KMS-11 (cell line): ENCODE measurements at regions not wholly inside any gene's neighbourhood (a gene's known extent, or its start where the extent isn't known, plus 50 kb on each side); places are given as distances from the start of the nearest gene placed in this dataset.

Source experiments
- H2AFZ ChIP-seq: fragments of 200-600 bp; sonication (generic); 2 replicates; pipeline ENCODE4 v1.6.1; 2016; ENCODE audit warnings: antibody characterized with exemption, mixed run types, low read depth
- H3K27ac ChIP-seq: fragments of 200-600 bp; sonication (generic); 2 replicates; pipeline ENCODE4 v1.6.1; 2016; ENCODE audit warnings: mild to moderate bottlenecking, mixed run types
- H3K27me3 ChIP-seq: fragments of 200-600 bp; sonication (generic); 2 replicates; pipeline ENCODE4 v1.6.1; 2017; ENCODE audit warnings: mild to moderate bottlenecking, low read depth, mixed run types, moderate library complexity; ENCODE audit not compliant: insufficient read depth
- H3K36me3 ChIP-seq: fragments of 200-600 bp; sonication (generic); 2 replicates; pipeline ENCODE4 v1.6.1; 2017; ENCODE audit warnings: mild to moderate bottlenecking, mixed run types; ENCODE audit not compliant: insufficient read depth
- H3K4me1 ChIP-seq: fragments of 200-600 bp; sonication (generic); 2 replicates; pipeline ENCODE4 v1.6.1; 2016; ENCODE audit warnings: mild to moderate bottlenecking, low read depth, mixed run types; ENCODE audit not compliant: poor library complexity, severe bottlenecking
- H3K4me2 ChIP-seq: fragments of 200-600 bp; sonication (generic); 2 replicates; pipeline ENCODE4 v1.7.0; 2016; ENCODE audit warnings: mild to moderate bottlenecking, mixed run types
- H3K4me3 ChIP-seq: fragments of 200-600 bp; sonication (generic); IDR thresholded peaks from 2 replicates; pipeline ENCODE4 v1.6.1; 2017; ENCODE audit warnings: low read depth, low read length, mixed read lengths; ENCODE audit not compliant: insufficient read depth
- H3K79me2 ChIP-seq: fragments of 200-600 bp; sonication (generic); 2 replicates; pipeline ENCODE4 v1.6.1; 2016; ENCODE audit warnings: low read depth, mixed run types; ENCODE audit not compliant: insufficient read depth
- H3K9ac ChIP-seq: fragments of 200-600 bp; sonication (generic); 2 replicates; pipeline ENCODE4 v1.6.1; 2016; ENCODE audit warnings: mild to moderate bottlenecking, mixed run types
- H4K20me1 ChIP-seq: fragments of 200-600 bp; sonication (generic); 2 replicates; pipeline ENCODE4 v1.6.1; 2016; ENCODE audit warnings: mild to moderate bottlenecking, mixed run types; ENCODE audit not compliant: insufficient read depth
- TF ChIP-seq, protein P1 (sequence below): fragments of 200-600 bp; sonication (generic); conservative IDR thresholded peaks from 2 replicates; pipeline ENCODE4 v1.6.1; 2017; ENCODE audit warnings: low read depth, mild to moderate bottlenecking, antibody characterized with exemption, low read length, moderate library complexity, mixed read lengths

GRCh38 chr6:165968408-165968807 lies 199.2 kb downstream of the TBXT start:
- no peaks in the 10 kb centered on the region for H3K36me3 ChIP-seq
- H3K27me3 ChIP-seq = no peaks in the 10 kb centered on the region
- no peaks in the 10 kb centered on the region for H3K4me1 ChIP-seq
- H3K9ac ChIP-seq = no peak overlapping the region
- H3K27ac ChIP-seq = no peak overlapping the region
- no peak overlapping the region for H3K4me2 ChIP-seq
- H3K4me3 ChIP-seq = no peak overlapping the region
- TF ChIP-seq, protein P1, sequence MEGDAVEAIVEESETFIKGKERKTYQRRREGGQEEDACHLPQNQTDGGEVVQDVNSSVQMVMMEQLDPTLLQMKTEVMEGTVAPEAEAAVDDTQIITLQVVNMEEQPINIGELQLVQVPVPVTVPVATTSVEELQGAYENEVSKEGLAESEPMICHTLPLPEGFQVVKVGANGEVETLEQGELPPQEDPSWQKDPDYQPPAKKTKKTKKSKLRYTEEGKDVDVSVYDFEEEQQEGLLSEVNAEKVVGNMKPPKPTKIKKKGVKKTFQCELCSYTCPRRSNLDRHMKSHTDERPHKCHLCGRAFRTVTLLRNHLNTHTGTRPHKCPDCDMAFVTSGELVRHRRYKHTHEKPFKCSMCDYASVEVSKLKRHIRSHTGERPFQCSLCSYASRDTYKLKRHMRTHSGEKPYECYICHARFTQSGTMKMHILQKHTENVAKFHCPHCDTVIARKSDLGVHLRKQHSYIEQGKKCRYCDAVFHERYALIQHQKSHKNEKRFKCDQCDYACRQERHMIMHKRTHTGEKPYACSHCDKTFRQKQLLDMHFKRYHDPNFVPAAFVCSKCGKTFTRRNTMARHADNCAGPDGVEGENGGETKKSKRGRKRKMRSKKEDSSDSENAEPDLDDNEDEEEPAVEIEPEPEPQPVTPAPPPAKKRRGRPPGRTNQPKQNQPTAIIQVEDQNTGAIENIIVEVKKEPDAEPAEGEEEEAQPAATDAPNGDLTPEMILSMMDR = no peak
- no peak overlapping the region for H2AFZ ChIP-seq
- H3K79me2 ChIP-seq = no peaks in the 10 kb centered on the region
- no peaks in the 10 kb centered on the region for H4K20me1 ChIP-seq

- Histone ChIP-seq H3K4me1 (no peaks in the 10 kb centered on the region), H3K27me3 (no peaks in the 10 kb centered on the region), H4K20me1 (no peaks in the 10 kb centered on the region), H3K4me3 (no peak overlapping the region), H3K4me2 (no peak overlapping the region), H3K79me2 (no peaks in the 10 kb centered on the region), H3K36me3 (no peaks in the 10 kb centered on the region), H3K9ac (no peak overlapping the region), H2AFZ (no peak overlapping the region), H3K27ac (no peak overlapping the region)
- TF ChIP-seq, protein P1 = no peak
These were observed 199.7 kb downstream of the TBXT start for GRCh38 chr6:165967810-165968407.

DNA sequence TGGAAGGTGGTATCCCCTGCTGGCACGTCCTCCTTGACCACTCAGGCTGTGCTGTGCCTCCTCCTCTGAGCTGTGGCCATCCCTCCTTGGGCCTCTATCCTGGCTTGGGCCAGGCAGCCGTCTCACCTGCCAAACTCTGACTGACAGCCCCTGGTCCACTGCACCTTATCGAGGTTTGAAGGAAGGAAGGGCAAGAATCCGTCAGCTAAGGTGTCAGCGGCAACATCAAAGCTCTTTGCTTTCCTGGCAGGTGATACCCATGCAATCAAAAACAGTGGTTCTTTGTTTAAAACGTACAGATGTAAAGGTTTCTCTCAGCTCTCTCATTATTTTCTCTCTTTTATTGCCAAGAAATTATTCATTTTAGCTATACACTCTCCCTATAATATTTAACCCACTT lies 203.9 kb downstream of the TBXT start:
- no peaks in the 10 kb centered on the region for H3K79me2 ChIP-seq
- no peak overlapping the region for H3K4me3 ChIP-seq
- H3K9ac ChIP-seq = no peak overlapping the region
- no peak overlapping the region for H3K27ac ChIP-seq
- no peaks in the 10 kb centered on the region for H3K36me3 ChIP-seq
- no peaks in the 10 kb centered on the region for H3K27me3 ChIP-seq
- no peak overlapping the region for H3K4me2 ChIP-seq
- H4K20me1 ChIP-seq = no peaks in the 10 kb centered on the region
- no peaks in the 10 kb centered on the region for H3K4me1 ChIP-seq
- H2AFZ ChIP-seq = no peak overlapping the region
- TF ChIP-seq, protein P1 = no peak

DNA sequence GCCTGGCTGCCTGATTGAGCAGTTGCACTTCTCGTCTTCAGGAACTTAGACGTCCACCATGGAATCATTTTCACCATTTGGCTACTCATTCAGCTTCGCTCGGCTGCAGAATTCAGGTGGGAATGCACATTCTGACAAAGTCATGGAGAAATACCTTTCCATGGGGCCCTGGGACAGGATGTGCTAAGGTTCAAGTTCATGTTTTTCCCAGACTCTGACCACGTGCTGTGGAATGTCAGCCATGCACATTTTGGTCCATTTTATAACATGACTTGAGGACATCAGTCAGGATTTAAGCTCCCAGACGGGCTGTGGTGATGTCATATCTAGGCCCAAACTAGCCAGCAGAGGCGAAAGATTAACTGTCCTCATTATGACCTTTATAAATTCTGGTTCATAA lies 205.3 kb downstream of the TBXT start:
- Histone ChIP-seq H3K4me1 (no peaks in the 10 kb centered on the region), H3K79me2 (no peaks in the 10 kb centered on the region), H3K4me2 (no peak overlapping the region), H3K4me3 (no peak overlapping the region), H4K20me1 (no peaks in the 10 kb centered on the region), H3K36me3 (no peaks in the 10 kb centered on the region), H3K27ac (no peak overlapping the region), H3K9ac (no peak overlapping the region), H3K27me3 (no peaks in the 10 kb centered on the region), H2AFZ (no peak overlapping the region)
- TF ChIP-seq, protein P1 = no peak
